ENCODE measurements at regions not wholly inside any gene's neighbourhood (a gene's known extent, or its start where the extent isn't known, plus 50 kb on each side); places are given as distances from the start of the nearest gene placed in this dataset.

DNA sequence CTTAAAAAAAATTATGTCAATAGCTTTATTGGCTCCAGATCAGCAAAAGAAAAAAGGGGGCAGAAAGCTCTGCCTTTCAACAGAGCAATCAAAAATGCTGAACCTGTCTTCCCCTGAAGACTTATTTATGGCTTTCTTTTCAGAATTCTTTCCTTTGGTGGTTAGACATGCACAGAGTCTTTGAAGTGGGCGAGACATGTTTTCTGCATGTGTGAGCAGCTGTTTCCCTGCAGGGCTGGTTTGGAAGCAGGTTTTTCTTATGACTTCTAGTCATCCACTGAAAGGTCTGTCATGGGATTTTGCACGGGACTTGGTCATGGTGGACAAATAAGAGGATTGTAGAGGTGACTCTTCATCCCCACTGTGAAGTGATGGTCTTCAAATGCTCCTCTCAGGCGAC lies 160.3 kb downstream of the VAPA start:
- Mint-ChIP-seq H3K36me3 (ENCODE audit: unreplicated experiment) (peaks cover 3% of the 10 kb centered on the region), H3K27me3 (ENCODE audit: unreplicated experiment) (peaks cover 2% of the 10 kb centered on the region), H3K9me3 (ENCODE audit: unreplicated experiment) (peaks cover 4% of the 10 kb centered on the region), H3K27ac (ENCODE audit: unreplicated experiment) (no peak overlapping the region), H3K4me1 (ENCODE audit: low read depth, unreplicated experiment) (peaks cover 42% of the 10 kb centered on the region), H3K4me3 (ENCODE audit: unreplicated experiment) (no peak overlapping the region)
- TF ChIP-seq, protein P1, sequence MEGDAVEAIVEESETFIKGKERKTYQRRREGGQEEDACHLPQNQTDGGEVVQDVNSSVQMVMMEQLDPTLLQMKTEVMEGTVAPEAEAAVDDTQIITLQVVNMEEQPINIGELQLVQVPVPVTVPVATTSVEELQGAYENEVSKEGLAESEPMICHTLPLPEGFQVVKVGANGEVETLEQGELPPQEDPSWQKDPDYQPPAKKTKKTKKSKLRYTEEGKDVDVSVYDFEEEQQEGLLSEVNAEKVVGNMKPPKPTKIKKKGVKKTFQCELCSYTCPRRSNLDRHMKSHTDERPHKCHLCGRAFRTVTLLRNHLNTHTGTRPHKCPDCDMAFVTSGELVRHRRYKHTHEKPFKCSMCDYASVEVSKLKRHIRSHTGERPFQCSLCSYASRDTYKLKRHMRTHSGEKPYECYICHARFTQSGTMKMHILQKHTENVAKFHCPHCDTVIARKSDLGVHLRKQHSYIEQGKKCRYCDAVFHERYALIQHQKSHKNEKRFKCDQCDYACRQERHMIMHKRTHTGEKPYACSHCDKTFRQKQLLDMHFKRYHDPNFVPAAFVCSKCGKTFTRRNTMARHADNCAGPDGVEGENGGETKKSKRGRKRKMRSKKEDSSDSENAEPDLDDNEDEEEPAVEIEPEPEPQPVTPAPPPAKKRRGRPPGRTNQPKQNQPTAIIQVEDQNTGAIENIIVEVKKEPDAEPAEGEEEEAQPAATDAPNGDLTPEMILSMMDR (IDR thresholded peaks at IDR 0.05; ENCODE audit: partially characterized antibody, unreplicated experiment) = no peak
- no peak for DNase-seq

GRCh38 chr18:10074728-10075127 lies 160.9 kb downstream of the VAPA start:
- no peak overlapping the region for H3K4me3 Mint-ChIP-seq (ENCODE audit: unreplicated experiment)
- TF ChIP-seq, protein P1 (IDR thresholded peaks at IDR 0.05; ENCODE audit: partially characterized antibody, unreplicated experiment) = no peak
- no peak overlapping the region for H3K27ac Mint-ChIP-seq (ENCODE audit: unreplicated experiment)
- H3K36me3 Mint-ChIP-seq (ENCODE audit: unreplicated experiment) = peaks cover 3% of the 10 kb centered on the region
- H3K9me3 Mint-ChIP-seq (ENCODE audit: unreplicated experiment) = peaks cover 3% of the 10 kb centered on the region
- H3K4me1 Mint-ChIP-seq (ENCODE audit: low read depth, unreplicated experiment) = peaks cover 40% of the 10 kb centered on the region
- DNase-seq = no peak
- peaks cover 2% of the 10 kb centered on the region for H3K27me3 Mint-ChIP-seq (ENCODE audit: unreplicated experiment)

GRCh38 chr18:10076502-10077030 lies 162.8 kb downstream of the VAPA start:
- H3K4me3 Mint-ChIP-seq (ENCODE audit: unreplicated experiment) = no peak overlapping the region
- peaks cover 6% of the 10 kb centered on the region for H3K9me3 Mint-ChIP-seq (ENCODE audit: unreplicated experiment)
- H3K4me1 Mint-ChIP-seq (ENCODE audit: low read depth, unreplicated experiment) = peaks cover 36% of the 10 kb centered on the region
- no peak for DNase-seq
- H3K36me3 Mint-ChIP-seq (ENCODE audit: unreplicated experiment) = peaks cover 10% of the 10 kb centered on the region
- H3K27me3 Mint-ChIP-seq (ENCODE audit: unreplicated experiment) = peaks cover 2% of the 10 kb centered on the region
- TF ChIP-seq, protein P1 (IDR thresholded peaks at IDR 0.05; ENCODE audit: partially characterized antibody, unreplicated experiment) = no peak
- H3K27ac Mint-ChIP-seq (ENCODE audit: unreplicated experiment) = no peak overlapping the region

DNA sequence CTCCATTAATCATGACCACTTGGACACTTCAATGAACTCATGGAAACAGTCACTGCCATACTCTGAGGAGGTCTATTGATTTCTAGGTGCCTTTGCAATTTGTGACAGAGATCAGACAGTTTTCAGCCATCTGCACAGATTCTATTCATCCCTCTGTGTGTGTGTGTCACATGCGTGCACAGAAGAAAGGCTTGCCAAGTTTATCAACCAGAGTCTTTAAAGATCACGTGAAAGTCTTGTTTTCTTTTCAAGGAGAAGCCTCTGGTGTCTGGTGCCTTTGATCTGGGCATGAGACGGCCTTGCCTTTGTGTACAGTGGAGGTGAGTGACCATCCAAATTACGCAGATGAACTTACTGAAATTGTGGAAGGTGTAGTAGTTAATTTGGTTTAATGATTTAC lies 164.2 kb downstream of the VAPA start:
- Mint-ChIP-seq H3K4me3 (ENCODE audit: unreplicated experiment) (peak overlapping the region; percentile 1), H3K9me3 (ENCODE audit: unreplicated experiment) (peaks cover 16% of the 10 kb centered on the region), H3K27ac (ENCODE audit: unreplicated experiment) (peak overlapping the region; percentile 88), H3K4me1 (ENCODE audit: low read depth, unreplicated experiment) (peaks cover 31% of the 10 kb centered on the region), H3K27me3 (ENCODE audit: unreplicated experiment) (peaks cover 2% of the 10 kb centered on the region), H3K36me3 (ENCODE audit: unreplicated experiment) (peaks cover 23% of the 10 kb centered on the region)
- DNase-seq = no peak
- TF ChIP-seq, protein P1 (IDR thresholded peaks at IDR 0.05; ENCODE audit: partially characterized antibody, unreplicated experiment) = no peak

GRCh38 chr18:10080372-10080771 lies 166.6 kb downstream of the VAPA start:
- peaks cover 16% of the 10 kb centered on the region for H3K9me3 Mint-ChIP-seq (ENCODE audit: unreplicated experiment)

More at GRCh38 chr18:10080372-10080771, 166.6 kb downstream of the VAPA start:
- H3K27ac Mint-ChIP-seq (ENCODE audit: unreplicated experiment) = no peak overlapping the region
- H3K4me3 Mint-ChIP-seq (ENCODE audit: unreplicated experiment) = no peak overlapping the region
- H3K36me3 Mint-ChIP-seq (ENCODE audit: unreplicated experiment) = peaks cover 35% of the 10 kb centered on the region
- no peak for DNase-seq
- peaks cover 3% of the 10 kb centered on the region for H3K27me3 Mint-ChIP-seq (ENCODE audit: unreplicated experiment)
- peaks cover 21% of the 10 kb centered on the region for H3K4me1 Mint-ChIP-seq (ENCODE audit: low read depth, unreplicated experiment)
- TF ChIP-seq, protein P1 (IDR thresholded peaks at IDR 0.05; ENCODE audit: partially characterized antibody, unreplicated experiment) = no peak

All from glutamatergic neuron (in vitro differentiated cells).